HG02759 (cell line): ENCODE measurements at regions not wholly inside any gene's neighbourhood (a gene's known extent, or its start where the extent isn't known, plus 50 kb on each side); places are given as distances from the start of the nearest gene placed in this dataset.

Experiments used
- ATAC-seq: cut with Tn5 transposase; IDR thresholded peaks from one replicate; pipeline ENCODE4 v1.9.1; 2021; ENCODE audit warnings: mild to moderate bottlenecking, moderate library complexity; ENCODE audit not compliant: unreplicated experiment

DNA sequence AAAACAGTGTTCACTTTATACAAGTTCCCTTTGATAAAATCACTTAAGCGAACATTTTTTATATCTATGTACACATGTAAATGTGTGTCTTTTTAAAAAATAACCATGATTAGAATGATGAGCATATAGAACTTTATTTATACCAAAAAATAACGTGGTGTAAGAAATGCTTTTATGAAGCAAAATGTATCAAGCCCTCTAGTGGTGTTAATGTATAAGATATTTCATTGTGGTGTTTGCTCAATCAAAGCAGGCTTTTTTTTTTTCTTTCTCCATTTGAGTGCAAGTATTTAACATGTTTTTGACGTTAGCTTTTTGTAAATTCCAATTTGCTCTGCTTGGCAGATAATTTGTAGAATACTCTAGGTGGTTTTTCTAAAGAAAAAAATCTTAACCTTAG lies 2092.4 kb upstream of the TENM3 start:
- no peak for ATAC-seq

GRCh38 chr4:180152831-180153230 lies 2090.4 kb upstream of the TENM3 start:
- ATAC-seq: no peak

DNA sequence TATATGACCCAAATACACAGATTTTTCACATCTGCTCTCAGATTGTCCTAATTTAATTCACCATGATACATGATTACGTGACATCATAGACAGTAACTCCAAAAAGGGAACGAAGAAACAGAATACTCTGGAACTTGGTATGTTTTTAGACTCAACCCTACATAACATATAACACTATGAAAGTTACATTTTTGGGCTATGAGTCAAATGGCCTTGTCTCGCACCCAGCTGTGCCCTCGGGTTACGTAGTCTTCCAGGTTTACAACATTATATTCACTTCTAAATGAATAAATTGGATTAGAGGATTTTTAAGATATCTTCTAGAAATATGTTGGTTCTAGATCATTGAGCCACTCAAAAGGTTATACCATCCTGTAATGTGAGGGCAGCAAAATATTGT lies 2089.6 kb upstream of the TENM3 start:
- ATAC-seq: no peak

DNA sequence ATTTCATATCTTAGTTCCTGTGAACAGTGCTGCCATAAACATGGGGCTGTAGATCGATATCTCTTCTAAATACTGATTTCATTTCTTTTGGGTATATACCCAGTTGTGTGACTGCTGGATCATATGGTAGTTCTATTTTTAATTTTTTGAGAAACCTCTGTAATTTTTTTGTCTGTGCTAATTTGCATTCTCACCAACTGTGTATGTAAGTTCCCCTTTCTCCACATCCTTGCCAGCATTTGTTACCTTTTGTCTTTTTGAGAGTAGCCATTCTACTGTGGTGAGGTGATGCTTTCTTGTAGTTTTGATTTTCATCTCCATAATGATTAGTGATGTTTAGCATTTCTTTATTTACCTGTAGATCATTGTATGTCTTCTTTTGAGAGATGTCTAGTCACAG lies 2086.5 kb upstream of the TENM3 start:
- peak; percentile 58 for ATAC-seq

- ATAC-seq: no peak
These were observed 2082.8 kb upstream of the TENM3 start for GRCh38 chr4:180160195-180160983.

DNA sequence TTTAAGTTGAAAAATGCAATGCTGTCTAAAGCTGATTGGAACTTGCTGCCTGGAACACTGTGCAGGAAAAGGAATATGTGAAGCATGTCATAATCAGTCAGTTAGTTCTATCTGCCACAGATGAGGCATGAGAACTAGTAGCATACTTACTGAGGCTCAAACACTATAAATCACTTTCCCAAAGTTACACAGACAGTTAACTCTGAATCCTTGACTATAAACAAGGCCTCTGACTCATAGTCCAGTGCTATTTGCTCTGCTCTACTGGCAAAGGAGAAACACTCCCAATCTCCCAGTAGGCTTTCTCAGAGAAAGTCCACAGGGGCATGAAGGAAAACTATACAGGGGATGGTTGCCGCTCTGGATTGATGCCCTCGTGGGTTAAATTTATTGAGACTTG lies 2078.4 kb upstream of the TENM3 start:
- no peak for ATAC-seq

DNA sequence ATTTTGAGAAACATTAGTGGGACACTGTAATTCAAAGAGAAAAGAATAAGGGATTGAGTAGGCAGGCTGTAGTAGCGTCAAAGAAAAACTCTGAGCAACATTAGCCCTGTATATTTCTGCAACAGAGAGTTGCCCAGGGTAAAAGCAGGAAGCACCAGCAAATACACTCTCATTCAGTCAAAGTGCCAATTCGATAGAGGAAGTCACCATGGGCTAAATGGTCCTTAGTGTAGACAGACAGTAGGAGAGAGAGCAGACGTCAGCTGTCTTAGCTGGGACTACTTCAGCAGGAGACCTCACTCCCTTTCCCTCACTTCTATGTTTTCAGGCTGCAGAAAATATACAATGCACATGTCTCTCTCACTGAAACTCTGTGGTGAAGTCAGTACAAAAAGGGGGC lies 2073.8 kb upstream of the TENM3 start:
- ATAC-seq: no peak

DNA sequence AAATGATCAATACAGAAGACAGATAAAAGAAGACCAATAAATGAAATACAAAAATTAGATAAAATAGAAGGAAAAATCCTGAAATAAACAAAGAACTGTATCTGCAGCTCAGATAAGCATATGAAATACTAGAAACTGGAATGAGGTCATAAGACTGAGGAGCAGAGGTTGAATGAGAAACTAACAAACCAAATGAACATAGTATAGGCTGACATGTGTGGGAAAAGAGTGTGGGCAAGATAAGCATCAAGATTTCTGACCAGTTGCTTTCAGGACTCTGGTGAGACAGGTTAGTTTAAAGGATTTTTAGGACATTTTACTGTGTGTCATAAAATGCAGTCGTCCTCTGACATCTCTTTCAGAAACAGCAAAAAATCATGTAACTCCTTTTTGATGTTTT lies 2073.2 kb upstream of the TENM3 start:
- no peak for ATAC-seq

DNA sequence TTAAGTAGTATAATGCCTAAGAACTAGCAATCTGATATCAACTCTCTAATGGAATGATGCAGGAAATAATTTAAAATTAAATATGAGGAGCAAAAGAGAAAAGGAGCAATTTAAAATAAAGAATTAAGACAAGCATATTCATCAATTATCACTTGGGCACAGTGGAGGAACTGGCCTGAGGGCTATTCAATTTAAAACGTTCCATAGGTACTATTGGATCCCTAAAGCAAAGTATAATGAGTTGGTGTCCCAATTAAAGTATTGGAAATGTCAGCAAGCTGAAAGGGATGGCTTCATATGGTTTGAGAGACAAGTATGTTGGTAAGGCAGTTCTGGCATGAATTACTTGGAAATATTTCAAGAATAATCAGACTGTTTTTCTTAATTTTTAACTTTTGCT lies 2064.1 kb upstream of the TENM3 start:
- no peak for ATAC-seq

DNA sequence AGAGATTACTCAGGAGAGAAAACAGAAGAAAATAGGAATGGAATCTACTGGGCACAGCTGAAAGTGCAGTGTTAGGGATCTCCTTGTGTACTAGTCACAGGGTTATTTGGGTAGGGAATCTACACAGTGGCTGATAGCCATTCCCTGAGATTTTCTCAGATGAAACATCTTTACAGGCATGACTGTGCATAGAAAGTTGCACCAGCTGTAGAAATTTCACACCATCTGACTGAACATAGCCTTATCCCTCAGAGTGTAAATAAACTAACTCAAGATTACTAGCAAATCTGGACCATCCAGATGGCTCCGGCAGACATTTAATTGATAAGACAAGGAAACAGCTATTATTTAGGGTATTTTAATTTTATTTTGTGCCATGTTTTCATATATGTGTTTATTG lies 2053.5 kb upstream of the TENM3 start:
- ATAC-seq: no peak

DNA sequence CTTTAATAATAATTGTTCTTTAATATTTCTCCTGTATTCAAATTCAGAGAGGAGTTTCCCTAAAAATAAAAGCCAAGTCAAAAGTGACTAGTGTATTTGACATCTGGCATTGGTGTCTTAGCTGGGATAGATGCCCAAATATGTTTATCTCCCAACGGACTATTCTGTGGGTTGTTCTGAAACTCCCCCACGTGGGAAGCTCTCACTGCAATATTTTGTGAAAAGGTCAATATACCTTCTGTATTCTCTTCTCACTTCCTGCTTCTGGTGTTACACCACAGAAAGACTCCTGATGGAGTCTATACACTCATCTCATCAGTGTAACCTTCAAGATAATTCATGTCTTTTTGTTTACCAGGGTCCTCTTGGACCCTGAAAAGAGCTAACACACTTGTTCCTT lies 2052.8 kb upstream of the TENM3 start:
- ATAC-seq: no peak

- no peak for ATAC-seq
These were observed 2045.7 kb upstream of the TENM3 start for GRCh38 chr4:180197471-180197870.

GRCh38 chr4:180203349-180203748 lies 2039.9 kb upstream of the TENM3 start:
- no peak for ATAC-seq

DNA sequence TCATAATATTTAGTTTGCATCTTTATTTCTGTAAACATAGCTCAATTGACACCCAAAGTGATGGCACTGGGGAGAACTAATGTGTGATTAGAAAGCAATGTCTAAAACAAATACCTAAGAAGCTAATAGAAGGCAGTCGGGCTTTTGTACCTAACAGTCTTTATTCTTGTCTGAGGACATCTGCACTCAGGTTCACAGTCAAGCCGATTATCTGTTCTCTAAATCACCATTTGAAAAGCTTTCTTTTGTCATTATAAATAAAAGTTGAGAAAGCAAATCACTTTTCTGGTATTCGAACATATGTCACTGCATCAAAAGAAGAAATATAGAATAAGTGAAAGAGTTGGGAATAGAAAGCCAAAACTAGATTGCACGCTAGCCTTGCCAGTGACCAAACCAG lies 2037.9 kb upstream of the TENM3 start:
- no peak for ATAC-seq

DNA sequence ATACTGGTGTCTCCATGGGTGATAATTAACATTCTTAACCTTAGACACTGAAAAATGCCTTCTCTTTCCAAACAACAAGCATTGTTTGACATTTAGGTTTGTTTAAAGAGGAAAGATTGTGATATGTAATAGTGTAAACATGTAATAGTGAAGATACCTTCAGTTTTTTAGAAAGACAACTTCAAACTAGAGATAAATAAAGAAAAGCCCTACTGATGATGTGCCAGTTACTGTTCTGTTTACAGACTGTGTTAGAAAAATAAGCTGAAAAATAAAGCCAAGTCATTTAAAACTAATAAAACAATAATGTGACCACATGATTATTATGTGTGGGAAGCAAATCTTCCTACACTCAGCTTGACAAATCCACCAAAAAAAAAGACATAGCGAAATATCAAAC lies 2035.3 kb upstream of the TENM3 start:
- ATAC-seq: no peak

DNA sequence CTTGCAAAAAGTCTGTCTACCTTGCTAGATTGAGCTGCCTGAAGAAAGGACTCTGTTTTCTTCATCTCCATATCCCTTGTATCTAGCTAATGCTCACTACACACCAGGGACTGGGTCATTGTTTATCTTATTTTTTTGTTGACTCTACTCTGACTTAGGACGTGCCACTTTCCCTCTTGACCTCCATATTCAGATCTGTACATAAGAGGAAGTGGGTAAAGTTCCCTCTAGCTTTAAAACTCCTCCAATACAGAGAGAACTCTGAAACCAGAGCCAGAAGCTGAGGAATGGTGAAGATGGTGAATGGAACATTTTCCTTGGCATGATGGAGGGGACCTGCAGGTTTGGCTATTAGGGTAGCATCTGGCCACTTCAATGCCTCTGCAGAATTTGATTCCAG lies 2026.1 kb upstream of the TENM3 start:
- no peak for ATAC-seq

DNA sequence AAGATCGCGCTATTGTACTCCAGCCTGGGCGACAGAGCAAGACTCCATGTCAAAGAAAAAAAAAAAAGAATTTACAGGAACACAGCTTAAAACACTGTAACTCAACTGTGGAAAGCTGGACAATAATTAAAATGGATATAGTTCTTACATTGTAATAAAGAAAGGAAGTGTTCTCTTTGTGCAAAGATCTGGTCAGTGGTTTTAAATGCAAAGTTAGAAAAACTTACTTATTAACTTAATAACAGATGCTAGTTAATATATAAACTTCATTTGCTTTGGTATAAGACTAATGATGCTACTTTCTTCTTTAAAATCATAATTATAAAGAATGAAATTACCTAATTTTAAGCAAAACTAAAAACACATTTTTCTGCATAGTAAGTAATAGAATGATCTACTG lies 2024.1 kb upstream of the TENM3 start:
- no peak for ATAC-seq

GRCh38 chr4:180225977-180226376 lies 2017.2 kb upstream of the TENM3 start:
- no peak for ATAC-seq

- no peak for ATAC-seq
These were observed 2008.5 kb upstream of the TENM3 start for GRCh38 chr4:180234730-180235129.

GRCh38 chr4:180240670-180241069 lies 2002.5 kb upstream of the TENM3 start:
- ATAC-seq: no peak

DNA sequence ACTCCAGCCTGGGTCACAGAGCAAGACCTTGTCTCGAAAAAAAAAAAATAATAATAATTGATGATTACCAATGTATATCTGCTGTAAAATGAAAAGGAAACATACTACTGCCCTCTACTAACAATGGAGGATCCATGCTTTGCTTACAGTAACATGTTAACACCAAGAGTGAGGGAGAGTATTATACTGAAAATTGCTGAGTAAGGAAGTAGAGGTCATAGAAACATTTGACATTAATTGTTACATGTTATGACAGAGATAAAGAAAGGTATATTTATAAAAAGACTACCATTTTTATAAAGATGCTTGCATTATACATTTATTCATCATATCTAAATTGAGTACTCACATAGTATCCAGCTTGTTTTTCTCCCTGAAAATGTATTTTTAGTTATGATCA lies 1989.8 kb upstream of the TENM3 start:
- ATAC-seq: no peak

- ATAC-seq: no peak
These were observed 1981.9 kb upstream of the TENM3 start for GRCh38 chr4:180261346-180261745.

GRCh38 chr4:180280076-180280475 lies 1963.1 kb upstream of the TENM3 start:
- ATAC-seq: no peak
